Middle frontal gyrus (tissue), 1 donor: ENCODE measurements at regions not wholly inside any gene's neighbourhood (a gene's known extent, or its start where the extent isn't known, plus 50 kb on each side); places are given as distances from the start of the nearest gene placed in this dataset.
"Not testable (repeated sequence)": the region's sequence is repeated elsewhere in the genome, so short reads cannot be mapped to it uniquely, and the experiment has no call there.

Source experiments
- DNase-seq: peaks from one replicate; pipeline ENCODE4 v3.0.0-alpha.2; 2015; ENCODE audit warnings: low spot score; ENCODE audit errors: extremely low spot score

- DNase-seq: no peak
These were observed 1360.6 kb upstream of the ACO1 start for GRCh38 chr9:31023847-31024246.

- DNase-seq: no peak
These were observed 1356.8 kb upstream of the ACO1 start for GRCh38 chr9:31027678-31028077.

- DNase-seq: no peak
These were observed 1356.3 kb upstream of the ACO1 start for GRCh38 chr9:31028137-31028536.

GRCh38 chr9:31030741-31031202 is 1353.7 kb upstream of the ACO1 start:
- no peak for DNase-seq

GRCh38 chr9:31032206-31032605 is 1352.2 kb upstream of the ACO1 start:
- no peak for DNase-seq

- no peak for DNase-seq
These were observed 1350.1 kb upstream of the ACO1 start for GRCh38 chr9:31034311-31034710.

GRCh38 chr9:31040564-31040963 is 1343.9 kb upstream of the ACO1 start:
- DNase-seq: no peak

- DNase-seq: no peak
These were observed 1338.6 kb upstream of the ACO1 start for GRCh38 chr9:31045810-31046209.

- not testable (repeated sequence) for DNase-seq
These were observed 1322.9 kb upstream of the ACO1 start for GRCh38 chr9:31061592-31061991.

GRCh38 chr9:31065691-31066090 is 1318.8 kb upstream of the ACO1 start:
- no peak for DNase-seq

- no peak for DNase-seq
These were observed 1317.0 kb upstream of the ACO1 start for GRCh38 chr9:31067418-31067817.

GRCh38 chr9:31071606-31072286 is 1312.7 kb upstream of the ACO1 start:
- no peak for DNase-seq

GRCh38 chr9:31078175-31078574 is 1306.3 kb upstream of the ACO1 start:
- no peak for DNase-seq

GRCh38 chr9:31084350-31084749 is 1300.1 kb upstream of the ACO1 start:
- DNase-seq: no peak

GRCh38 chr9:31089549-31090221 is 1294.8 kb upstream of the ACO1 start:
- DNase-seq: no peak

GRCh38 chr9:31100311-31100710 is 1284.1 kb upstream of the ACO1 start:
- DNase-seq: no peak

- DNase-seq: no peak
These were observed 1280.6 kb upstream of the ACO1 start for GRCh38 chr9:31103836-31104235.

GRCh38 chr9:31104249-31104648 is 1280.2 kb upstream of the ACO1 start:
- no peak for DNase-seq

- no peak for DNase-seq
These were observed 1272.0 kb upstream of the ACO1 start for GRCh38 chr9:31112491-31112890.

GRCh38 chr9:31114346-31114745 is 1270.1 kb upstream of the ACO1 start:
- no peak for DNase-seq

- DNase-seq: no peak
These were observed 1264.5 kb upstream of the ACO1 start for GRCh38 chr9:31119890-31120454.

- DNase-seq: no peak
These were observed 1260.1 kb upstream of the ACO1 start for GRCh38 chr9:31124389-31124788.

- DNase-seq: no peak
These were observed 1248.9 kb upstream of the ACO1 start for GRCh38 chr9:31135567-31135966.
